ENCODE measurements at regions not wholly inside any gene's neighbourhood (a gene's known extent, or its start where the extent isn't known, plus 50 kb on each side); places are given as distances from the start of the nearest gene placed in this dataset.

- TF ChIP-seq SIN3A (IDR thresholded peaks at IDR 0.05; ENCODE audit: borderline replicate concordance, insufficient read depth, low read length): no peak
- no peak for TF ChIP-seq TAF1 (IDR thresholded peaks at IDR 0.05; ENCODE audit: borderline replicate concordance, insufficient read depth, low read length)
- TF ChIP-seq REST (IDR thresholded peaks at IDR 0.05; ENCODE audit: insufficient read depth in 1 of 2, low read depth in 2 of 2, low read length in 2 of 2): no peak
These were observed 734.6 kb upstream of the SLITRK1 start for GRCh38 chr13:84616864-84617263.
